ENCODE measurements at regions not wholly inside any gene's neighbourhood (a gene's known extent, or its start where the extent isn't known, plus 50 kb on each side); places are given as distances from the start of the nearest gene placed in this dataset.

- Histone ChIP-seq H3K36me3 (ENCODE audit: insufficient read depth, low read length) (no peaks in the 10 kb centered on the region), H3K27me3 (ENCODE audit: insufficient read depth, low read length) (no peaks in the 10 kb centered on the region), H2AFZ (ENCODE audit: low read length) (no peak overlapping the region), H3K9me3 (ENCODE audit: low read depth, low read length) (no peaks in the 10 kb centered on the region), H3K4me2 (ENCODE audit: insufficient read depth, low read length) (no peak overlapping the region), H3K79me2 (ENCODE audit: insufficient read depth, low read length) (no peaks in the 10 kb centered on the region), H4K20me1 (ENCODE audit: insufficient read depth, low read length) (no peaks in the 10 kb centered on the region), H3K27ac (ENCODE audit: low read depth, low read length) (no peak overlapping the region), H3K4me1 (ENCODE audit: insufficient read depth, low read length) (no peaks in the 10 kb centered on the region), H3K4me3 (ENCODE audit: insufficient read depth, low read length) (no peak overlapping the region)
- no peak for DNase-seq (ENCODE audit: insufficient read length, low spot score, missing footprints)
- TF ChIP-seq CTCF (IDR thresholded peaks at IDR 0.05; ENCODE audit: extremely low read depth, low read depth, low read length) = no peak
Measured at GRCh38 chr6:145475794-145476396, 259.4 kb downstream of the EPM2A start.

GRCh38 chr6:145480024-145480423, 255.3 kb downstream of the EPM2A start:
- no peak overlapping the region for H3K4me3 ChIP-seq (ENCODE audit: insufficient read depth, low read length)

DNA sequence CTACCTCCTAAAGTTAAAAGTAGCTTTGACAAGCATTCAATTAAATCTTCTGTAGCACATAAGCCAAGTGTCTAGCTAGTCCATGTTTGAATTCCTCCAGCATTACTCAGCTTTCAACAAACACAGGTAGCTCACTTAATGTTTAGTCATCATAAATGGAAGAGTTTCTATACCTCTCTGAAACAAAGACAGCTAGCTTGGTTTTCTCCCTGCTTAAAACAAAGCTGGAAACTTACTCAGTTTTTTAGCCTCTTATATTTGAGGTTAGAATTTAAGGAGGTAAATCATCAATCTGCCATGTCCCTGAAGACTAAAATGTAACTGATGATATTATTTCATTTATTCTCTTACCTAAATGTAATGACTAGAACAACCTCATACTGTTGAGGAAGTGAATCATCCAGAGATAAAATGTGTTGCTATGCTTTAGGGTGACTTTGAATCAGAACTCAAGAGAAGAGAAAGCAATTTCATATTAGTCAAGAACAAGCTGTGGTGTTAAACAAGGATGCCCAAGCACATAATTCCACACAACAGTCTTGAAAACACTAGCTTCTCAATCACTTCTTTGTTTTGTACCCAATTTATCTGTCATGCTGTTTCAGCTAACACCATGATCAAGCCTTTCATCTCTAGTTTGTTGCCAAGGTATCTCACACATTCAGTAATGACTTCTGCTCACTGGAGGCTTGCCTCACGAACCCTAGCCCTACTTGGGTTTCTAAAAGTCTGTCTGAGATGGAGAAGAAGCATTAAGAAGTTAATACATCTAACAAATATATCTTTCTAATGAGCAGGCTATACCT, 251.9 kb downstream of the EPM2A start:
- no peaks in the 10 kb centered on the region for H4K20me1 ChIP-seq (ENCODE audit: insufficient read depth, low read length)
- no peak overlapping the region for H3K4me3 ChIP-seq (ENCODE audit: insufficient read depth, low read length)
- H3K27me3 ChIP-seq (ENCODE audit: insufficient read depth, low read length) = no peaks in the 10 kb centered on the region
- no peak for TF ChIP-seq CTCF (IDR thresholded peaks at IDR 0.05; ENCODE audit: extremely low read depth, low read depth, low read length)
- H3K27ac ChIP-seq (ENCODE audit: low read depth, low read length) = no peak overlapping the region
- H3K4me2 ChIP-seq (ENCODE audit: insufficient read depth, low read length) = no peak overlapping the region
- no peak overlapping the region for H2AFZ ChIP-seq (ENCODE audit: low read length)
- H3K9me3 ChIP-seq (ENCODE audit: low read depth, low read length) = no peaks in the 10 kb centered on the region
- no peaks in the 10 kb centered on the region for H3K79me2 ChIP-seq (ENCODE audit: insufficient read depth, low read length)
- no peak for DNase-seq (ENCODE audit: insufficient read length, low spot score, missing footprints)
- H3K4me1 ChIP-seq (ENCODE audit: insufficient read depth, low read length) = no peaks in the 10 kb centered on the region
- no peaks in the 10 kb centered on the region for H3K36me3 ChIP-seq (ENCODE audit: insufficient read depth, low read length)

More at GRCh38 chr6:145480024-145480423, 255.3 kb downstream of the EPM2A start:
- no peaks in the 10 kb centered on the region for H3K4me1 ChIP-seq (ENCODE audit: insufficient read depth, low read length)
- H3K36me3 ChIP-seq (ENCODE audit: insufficient read depth, low read length) = no peaks in the 10 kb centered on the region
- DNase-seq (ENCODE audit: insufficient read length, low spot score, missing footprints) = no peak
- no peak overlapping the region for H3K4me2 ChIP-seq (ENCODE audit: insufficient read depth, low read length)
- H3K27ac ChIP-seq (ENCODE audit: low read depth, low read length) = no peak overlapping the region
- H4K20me1 ChIP-seq (ENCODE audit: insufficient read depth, low read length) = no peaks in the 10 kb centered on the region
- no peaks in the 10 kb centered on the region for H3K27me3 ChIP-seq (ENCODE audit: insufficient read depth, low read length)
- H3K79me2 ChIP-seq (ENCODE audit: insufficient read depth, low read length) = no peaks in the 10 kb centered on the region
- H2AFZ ChIP-seq (ENCODE audit: low read length) = no peak overlapping the region
- H3K9me3 ChIP-seq (ENCODE audit: low read depth, low read length) = no peaks in the 10 kb centered on the region
- no peak for TF ChIP-seq CTCF (IDR thresholded peaks at IDR 0.05; ENCODE audit: extremely low read depth, low read depth, low read length)

DNA sequence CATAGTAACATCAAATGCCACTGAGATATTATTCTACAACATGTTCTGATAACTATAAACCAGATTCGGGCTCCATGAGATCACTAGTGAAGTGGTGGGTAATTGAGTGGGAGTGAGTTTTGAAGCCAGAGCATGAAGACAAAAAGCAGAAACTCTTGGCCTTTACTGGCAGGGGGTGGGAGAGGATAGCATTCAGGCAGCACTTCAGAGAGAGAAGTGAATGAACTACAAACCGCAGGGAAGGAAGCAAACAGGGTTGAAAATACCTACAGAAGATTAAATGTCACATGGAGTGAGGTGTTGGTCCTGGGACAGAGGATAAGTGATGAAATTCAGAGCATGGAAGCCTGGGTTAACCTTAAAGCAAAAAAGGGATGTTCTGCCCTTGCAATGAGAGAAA, 250.0 kb downstream of the EPM2A start:
- Histone ChIP-seq H4K20me1 (ENCODE audit: insufficient read depth, low read length) (no peaks in the 10 kb centered on the region), H3K4me1 (ENCODE audit: insufficient read depth, low read length) (no peaks in the 10 kb centered on the region), H2AFZ (ENCODE audit: low read length) (no peak overlapping the region), H3K79me2 (ENCODE audit: insufficient read depth, low read length) (no peaks in the 10 kb centered on the region), H3K27me3 (ENCODE audit: insufficient read depth, low read length) (no peaks in the 10 kb centered on the region), H3K36me3 (ENCODE audit: insufficient read depth, low read length) (no peaks in the 10 kb centered on the region), H3K9me3 (ENCODE audit: low read depth, low read length) (no peaks in the 10 kb centered on the region), H3K27ac (ENCODE audit: low read depth, low read length) (no peak overlapping the region), H3K4me2 (ENCODE audit: insufficient read depth, low read length) (no peak overlapping the region), H3K4me3 (ENCODE audit: insufficient read depth, low read length) (no peak overlapping the region)
- TF ChIP-seq CTCF (IDR thresholded peaks at IDR 0.05; ENCODE audit: extremely low read depth, low read depth, low read length) = no peak
- no peak for DNase-seq (ENCODE audit: insufficient read length, low spot score, missing footprints)

Data from osteoblast (primary cell).